Suprapubic skin (tissue), 4 donors: ENCODE measurements at regions not wholly inside any gene's neighbourhood (a gene's known extent, or its start where the extent isn't known, plus 50 kb on each side); places are given as distances from the start of the nearest gene placed in this dataset.

Source experiments
- DNase-seq, 2 donors: peaks; one replicate each; pipeline ENCODE4 v3.0.0-alpha.2; 2019; ENCODE audit warnings: low spot score in 2 of 2
- H3K27ac ChIP-seq: fragments of 200-600 bp; sonication (generic); one replicate; pipeline ENCODE4 v1.5.1; 2019
- H3K27me3 ChIP-seq: fragments of 200-600 bp; sonication (generic); one replicate; pipeline ENCODE4 v1.5.1; 2019
- H3K36me3 ChIP-seq: fragments of 200-600 bp; sonication (generic); one replicate; pipeline ENCODE4 v1.5.1; 2019
- H3K4me1 ChIP-seq: fragments of 200-600 bp; sonication (generic); one replicate; pipeline ENCODE4 v1.5.1; 2019
- H3K4me3 ChIP-seq: fragments of 200-600 bp; sonication (generic); one replicate; pipeline ENCODE4 v1.5.1; 2019; ENCODE audit warnings: mild to moderate bottlenecking
- H3K9me3 ChIP-seq: fragments of 200-600 bp; sonication (generic); one replicate; pipeline ENCODE4 v1.5.1; 2019
- EP300 ChIP-seq: sonication (generic); formaldehyde crosslinking; IDR thresholded peaks from one replicate; pipeline ENCODE4 v1.6.1; 2017; ENCODE audit warnings: antibody characterized with exemption
- POLR2A ChIP-seq, 2 donors: fragments of 450-650 bp; IDR thresholded peaks; one replicate each; pipeline ENCODE4 v1.6.1; 2017; ENCODE audit warnings: antibody characterized with exemption in 2 of 2, mild to moderate bottlenecking in 2 of 2, moderate library complexity in 2 of 2
- POLR2AphosphoS5 ChIP-seq, 3 donors: sonication (generic); formaldehyde crosslinking; IDR thresholded peaks; one replicate each; pipeline ENCODE4 v1.6.1; 2017; ENCODE audit warnings: antibody characterized with exemption in 3 of 3
- WGBS: methylation state at CpG from one replicate; pipeline ENCODE4 v1.1.5; 2018; 5-methylcytosine and 5-hydroxymethylcytosine counted together
- TF ChIP-seq, protein P1 (sequence below), 2 donors: fragments of 200-600 bp in 1 of 2; fragments of 450-650 bp in 1 of 2; sonication (generic) in 1 of 2; IDR thresholded peaks; one replicate each; pipeline ENCODE4 v1.5.1; 2016 to 2019; ENCODE audit warnings: antibody characterized with exemption in 2 of 2, mild to moderate bottlenecking in 1 of 2, moderate library complexity in 1 of 2

GRCh38 chr5:164951570-164951969 is 1446.2 kb downstream of the MAT2B start:
- H3K9me3 ChIP-seq, result no peaks in the 10 kb centered on the region
- WGBS, result 63% methylated on average over 2 of the region's 2 CpGs
- no peak overlapping the region for H3K4me3 ChIP-seq
- H3K27ac ChIP-seq, result no peak overlapping the region
- H3K4me1 ChIP-seq, result no peaks in the 10 kb centered on the region
- H3K27me3 ChIP-seq, result no peaks in the 10 kb centered on the region
- no peak for DNase-seq
- no peaks in the 10 kb centered on the region for H3K36me3 ChIP-seq
- TF ChIP-seq EP300, result no peak
- no peak for TF ChIP-seq POLR2A (IDR thresholded peaks at IDR 0.05)
- TF ChIP-seq, protein P1, sequence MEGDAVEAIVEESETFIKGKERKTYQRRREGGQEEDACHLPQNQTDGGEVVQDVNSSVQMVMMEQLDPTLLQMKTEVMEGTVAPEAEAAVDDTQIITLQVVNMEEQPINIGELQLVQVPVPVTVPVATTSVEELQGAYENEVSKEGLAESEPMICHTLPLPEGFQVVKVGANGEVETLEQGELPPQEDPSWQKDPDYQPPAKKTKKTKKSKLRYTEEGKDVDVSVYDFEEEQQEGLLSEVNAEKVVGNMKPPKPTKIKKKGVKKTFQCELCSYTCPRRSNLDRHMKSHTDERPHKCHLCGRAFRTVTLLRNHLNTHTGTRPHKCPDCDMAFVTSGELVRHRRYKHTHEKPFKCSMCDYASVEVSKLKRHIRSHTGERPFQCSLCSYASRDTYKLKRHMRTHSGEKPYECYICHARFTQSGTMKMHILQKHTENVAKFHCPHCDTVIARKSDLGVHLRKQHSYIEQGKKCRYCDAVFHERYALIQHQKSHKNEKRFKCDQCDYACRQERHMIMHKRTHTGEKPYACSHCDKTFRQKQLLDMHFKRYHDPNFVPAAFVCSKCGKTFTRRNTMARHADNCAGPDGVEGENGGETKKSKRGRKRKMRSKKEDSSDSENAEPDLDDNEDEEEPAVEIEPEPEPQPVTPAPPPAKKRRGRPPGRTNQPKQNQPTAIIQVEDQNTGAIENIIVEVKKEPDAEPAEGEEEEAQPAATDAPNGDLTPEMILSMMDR (IDR thresholded peaks at IDR 0.05), result no peak
- no peak for TF ChIP-seq POLR2AphosphoS5 (IDR thresholded peaks at IDR 0.05)

DNA sequence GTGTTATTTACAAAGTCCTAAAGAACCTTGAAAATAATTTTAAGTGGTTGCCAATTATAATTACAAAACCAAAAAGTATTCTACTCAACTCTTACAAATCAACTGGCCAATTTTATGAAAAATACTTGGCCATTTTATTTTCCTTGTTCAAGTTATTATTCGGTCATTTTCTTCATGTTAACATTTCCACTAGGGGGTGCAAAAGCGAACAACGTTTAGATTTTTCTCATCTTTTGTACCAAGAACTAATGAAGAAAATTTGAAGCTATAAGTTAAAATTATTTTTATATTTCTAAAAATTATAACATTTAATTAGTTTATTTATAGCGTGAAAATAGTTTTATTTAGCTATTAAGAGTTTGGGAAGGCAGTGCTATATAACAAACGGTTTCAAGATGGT is 1453.3 kb downstream of the MAT2B start:
- H3K27me3 ChIP-seq, result no peaks in the 10 kb centered on the region
- no peak overlapping the region for H3K27ac ChIP-seq
- 84% methylated on average over 5 of the region's 5 CpGs for WGBS
- DNase-seq, result no peak
- TF ChIP-seq POLR2A (IDR thresholded peaks at IDR 0.05), result no peak
- TF ChIP-seq, protein P1 (IDR thresholded peaks at IDR 0.05), result no peak
- TF ChIP-seq EP300, result no peak
- no peak for TF ChIP-seq POLR2AphosphoS5 (IDR thresholded peaks at IDR 0.05)
- no peaks in the 10 kb centered on the region for H3K36me3 ChIP-seq
- H3K9me3 ChIP-seq, result no peaks in the 10 kb centered on the region
- H3K4me3 ChIP-seq, result no peak overlapping the region
- no peaks in the 10 kb centered on the region for H3K4me1 ChIP-seq

DNA sequence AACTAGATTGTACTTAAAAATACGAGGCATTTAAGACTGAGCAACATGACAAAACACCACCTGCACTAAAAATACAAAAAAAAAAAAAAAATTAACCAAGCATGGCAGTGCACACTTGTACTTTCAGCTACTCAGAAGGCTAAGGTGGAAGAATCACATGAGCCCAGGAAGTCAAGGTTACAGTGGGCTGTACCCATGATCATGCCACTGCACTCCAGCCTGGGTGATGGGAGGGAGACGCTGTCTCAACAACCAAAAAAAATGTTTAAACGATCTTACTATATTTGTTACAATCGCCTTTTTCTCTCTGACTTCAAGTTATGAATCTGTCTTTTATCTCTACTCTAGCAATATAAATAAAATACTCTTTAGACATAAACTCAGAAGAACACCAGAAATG is 1454.3 kb downstream of the MAT2B start:
- Histone ChIP-seq H3K27me3 (no peaks in the 10 kb centered on the region), H3K9me3 (no peaks in the 10 kb centered on the region), H3K36me3 (no peaks in the 10 kb centered on the region), H3K4me1 (no peaks in the 10 kb centered on the region), H3K27ac (no peak overlapping the region), H3K4me3 (no peak overlapping the region)
- 70% methylated on average over 4 of the region's 4 CpGs for WGBS
- no peak for TF ChIP-seq POLR2A (IDR thresholded peaks at IDR 0.05)
- TF ChIP-seq, protein P1 (IDR thresholded peaks at IDR 0.05), result no peak
- DNase-seq, result no peak

DNA sequence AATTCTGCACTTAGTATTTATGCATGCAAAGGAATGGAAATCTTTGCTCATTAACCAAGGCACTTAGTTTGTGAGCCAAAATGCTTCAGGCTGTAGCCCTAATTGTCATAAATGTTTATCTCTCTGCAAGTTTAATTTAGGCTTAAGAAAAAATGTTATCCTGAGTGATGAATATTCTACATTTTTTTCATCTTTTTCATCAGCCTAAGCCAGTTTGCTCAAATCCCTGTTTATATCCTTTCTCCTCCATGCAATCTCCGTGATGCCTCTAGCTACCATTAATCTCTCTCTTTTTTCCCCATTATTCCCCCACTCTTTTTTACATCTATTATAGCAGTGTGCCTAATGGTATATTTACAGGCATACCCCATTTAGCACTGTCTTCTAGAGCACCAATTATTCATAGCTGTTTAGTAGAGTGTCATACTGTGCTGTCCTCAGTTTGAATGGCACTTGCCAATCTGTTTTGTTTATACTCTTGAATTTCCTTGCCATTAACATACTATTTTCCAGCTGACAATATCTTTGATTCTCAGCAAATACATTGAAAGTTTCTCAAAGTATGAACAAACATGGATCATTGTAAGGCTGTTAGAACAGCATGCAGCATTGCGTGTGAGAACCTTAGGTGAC is 1457.0 kb downstream of the MAT2B start:
- WGBS, result 73% methylated on average over 2 of the region's 2 CpGs

DNA sequence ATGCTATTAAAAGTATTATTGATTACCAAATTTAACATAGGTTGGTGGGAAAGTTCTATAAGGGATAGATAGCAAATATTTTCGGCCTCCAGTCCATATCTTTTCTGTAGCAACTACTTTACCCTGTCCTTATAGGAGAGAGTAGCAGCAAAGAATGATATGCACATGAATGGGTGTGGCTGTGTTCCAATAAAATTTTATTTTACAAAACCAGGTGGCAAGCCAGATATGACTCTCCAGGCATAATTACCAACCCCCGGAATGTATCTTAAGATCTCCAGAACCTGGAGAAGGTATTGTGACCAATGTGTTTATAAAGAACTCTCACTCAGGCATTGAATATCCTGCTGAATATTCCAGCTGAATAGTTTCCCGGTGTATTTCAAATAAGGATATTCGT is 1461.2 kb downstream of the MAT2B start:
- Histone ChIP-seq H3K4me3 (no peak overlapping the region), H3K36me3 (no peaks in the 10 kb centered on the region), H3K4me1 (no peaks in the 10 kb centered on the region), H3K27ac (no peak overlapping the region), H3K27me3 (no peaks in the 10 kb centered on the region), H3K9me3 (peaks cover 3% of the 10 kb centered on the region)
- TF ChIP-seq, protein P1 (IDR thresholded peaks at IDR 0.05), result no peak
- TF ChIP-seq POLR2A (IDR thresholded peaks at IDR 0.05) (no peak), POLR2AphosphoS5 (IDR thresholded peaks at IDR 0.05) (no peak), EP300 (no peak)
- no peak for DNase-seq
- WGBS, result 73% methylated on average over 4 of the region's 4 CpGs

More for the DNA sequence above, 1457.0 kb downstream of the MAT2B start:
- H3K4me3 ChIP-seq, result no peak overlapping the region
- no peaks in the 10 kb centered on the region for H3K9me3 ChIP-seq
- no peak for DNase-seq
- no peaks in the 10 kb centered on the region for H3K36me3 ChIP-seq
- no peak overlapping the region for H3K27ac ChIP-seq
- H3K4me1 ChIP-seq, result no peaks in the 10 kb centered on the region
- TF ChIP-seq POLR2AphosphoS5 (IDR thresholded peaks at IDR 0.05), result no peak
- no peaks in the 10 kb centered on the region for H3K27me3 ChIP-seq

DNA sequence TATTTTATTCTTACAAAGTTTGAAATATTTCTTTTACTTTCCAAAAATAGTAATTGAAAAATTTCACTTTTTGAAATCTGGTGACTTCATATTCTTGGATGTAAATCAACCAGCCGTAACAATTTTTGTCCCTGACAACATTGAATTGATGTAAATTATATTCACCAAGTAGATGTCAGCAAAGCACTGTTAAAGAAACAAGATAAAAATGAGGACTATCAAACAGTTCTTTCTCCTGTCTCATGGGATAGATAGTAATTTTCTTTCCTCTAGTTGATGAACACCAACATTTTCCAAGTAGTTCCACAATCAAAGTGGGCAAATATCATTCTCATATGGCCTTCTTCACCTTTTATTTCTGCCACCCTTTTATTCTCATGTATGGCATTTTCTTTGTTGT is 1461.9 kb downstream of the MAT2B start:
- Histone ChIP-seq H3K27ac (no peak overlapping the region), H3K36me3 (no peaks in the 10 kb centered on the region), H3K4me1 (no peaks in the 10 kb centered on the region), H3K9me3 (peaks cover 3% of the 10 kb centered on the region), H3K27me3 (no peaks in the 10 kb centered on the region), H3K4me3 (no peak overlapping the region)
- no peak for TF ChIP-seq POLR2A (IDR thresholded peaks at IDR 0.05)
- TF ChIP-seq EP300, result no peak
- no peak for TF ChIP-seq POLR2AphosphoS5 (IDR thresholded peaks at IDR 0.05)
- WGBS, result 41% methylated on average over 1 of the region's 1 CpG
- no peak for DNase-seq
